ENCODE measurements at regions not wholly inside any gene's neighbourhood (a gene's known extent, or its start where the extent isn't known, plus 50 kb on each side); places are given as distances from the start of the nearest gene placed in this dataset.

DNA sequence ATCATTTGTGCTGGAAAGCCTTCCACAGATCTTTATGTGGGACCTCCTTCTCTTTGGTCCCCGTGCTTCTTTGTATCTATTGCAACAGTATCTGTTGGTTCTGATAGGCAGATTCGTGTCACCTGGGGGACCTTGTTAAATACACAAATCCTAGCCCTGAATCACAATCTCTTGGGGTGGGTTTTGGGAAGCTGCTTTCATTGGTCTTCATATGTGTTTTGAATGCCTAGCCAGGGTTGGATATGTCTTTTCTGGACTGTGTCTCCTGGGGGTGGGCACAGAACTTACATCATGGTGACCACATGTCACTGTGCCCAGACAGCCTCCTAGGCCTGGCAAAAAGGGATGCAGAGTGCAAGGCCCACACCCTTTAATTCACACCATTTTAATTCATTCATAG, 81.0 kb upstream of the HNF1B start:
- TF ChIP-seq TCF12 (IDR thresholded peaks at IDR 0.05; ENCODE audit: low read depth) (no peak), NFIC (IDR thresholded peaks at IDR 0.05) (no peak), YY1 (IDR thresholded peaks at IDR 0.05; ENCODE audit: low read depth) (no peak), RAD21 (IDR thresholded peaks at IDR 0.05; ENCODE audit: low read depth) (no peak), CEBPB (IDR thresholded peaks at IDR 0.05) (no peak), TAF1 (IDR thresholded peaks at IDR 0.05; ENCODE audit: low read depth) (no peak), FOXM1 (IDR thresholded peaks at IDR 0.05; ENCODE audit: borderline replicate concordance, low read depth) (no peak), EP300 (IDR thresholded peaks at IDR 0.05; ENCODE audit: borderline replicate concordance) (no peak), TEAD4 (IDR thresholded peaks at IDR 0.05) (no peak), EGR1 (IDR thresholded peaks at IDR 0.05) (no peak)

DNA sequence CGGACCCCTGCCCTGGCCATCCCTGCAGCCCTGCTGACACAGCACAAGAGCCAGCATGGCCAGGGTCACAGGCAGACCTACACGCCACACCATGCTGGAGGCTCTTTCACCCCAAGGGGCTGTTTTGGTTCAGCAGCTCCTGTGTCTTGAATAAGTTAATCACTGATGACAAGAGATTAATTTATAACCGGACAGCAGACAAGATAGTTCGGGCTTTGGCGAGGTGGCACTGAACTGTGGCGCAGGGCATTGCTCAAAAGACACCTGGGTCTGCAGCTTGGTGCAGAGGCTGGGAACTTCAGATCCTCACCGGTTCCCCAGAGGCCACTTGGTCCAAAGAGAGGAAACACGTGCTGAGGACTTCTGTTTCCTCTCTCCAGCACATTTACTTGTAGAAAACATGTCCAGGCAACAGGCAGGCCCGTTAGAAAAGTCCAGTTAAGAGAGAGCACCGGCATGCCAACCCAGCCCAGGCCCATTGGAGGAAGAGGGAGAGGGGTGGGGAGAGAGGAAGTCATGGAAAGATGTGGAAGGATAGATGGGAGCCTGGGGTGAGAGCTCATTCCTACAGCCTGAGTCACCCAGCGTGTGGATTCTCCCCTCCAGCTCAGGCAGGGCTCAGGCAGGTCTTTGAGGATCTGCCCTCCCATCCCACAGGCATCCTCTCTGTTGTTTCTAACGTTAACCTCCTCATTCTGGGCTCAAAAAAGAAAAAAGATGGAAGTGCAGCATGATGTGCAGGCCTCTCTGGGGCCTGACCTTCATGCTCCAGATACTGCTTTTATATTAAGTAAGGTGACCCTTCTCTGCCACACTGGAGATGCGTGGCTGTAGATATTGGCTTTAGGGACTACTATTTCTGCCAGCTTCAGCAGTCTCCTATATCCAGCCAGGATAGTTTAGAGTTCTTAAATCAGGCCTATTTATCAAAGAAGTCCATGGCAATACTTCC, 80.0 kb upstream of the HNF1B start:
- peak; percentile 17; the same call in 1 of the 2 replicates for TF ChIP-seq TCF12 (IDR thresholded peaks at IDR 0.05; ENCODE audit: low read depth)
- TF ChIP-seq TEAD4 (IDR thresholded peaks at IDR 0.05), result no peak

GRCh38 chr17:37823996-37824395, 79.1 kb upstream of the HNF1B start:
- TF ChIP-seq RAD21 (IDR thresholded peaks at IDR 0.05; ENCODE audit: low read depth) (no peak), USF1 (IDR thresholded peaks at IDR 0.05) (no peak), CEBPB (IDR thresholded peaks at IDR 0.05) (no peak), FOXM1 (IDR thresholded peaks at IDR 0.05; ENCODE audit: borderline replicate concordance, low read depth) (no peak), TEAD4 (IDR thresholded peaks at IDR 0.05) (no peak)

DNA sequence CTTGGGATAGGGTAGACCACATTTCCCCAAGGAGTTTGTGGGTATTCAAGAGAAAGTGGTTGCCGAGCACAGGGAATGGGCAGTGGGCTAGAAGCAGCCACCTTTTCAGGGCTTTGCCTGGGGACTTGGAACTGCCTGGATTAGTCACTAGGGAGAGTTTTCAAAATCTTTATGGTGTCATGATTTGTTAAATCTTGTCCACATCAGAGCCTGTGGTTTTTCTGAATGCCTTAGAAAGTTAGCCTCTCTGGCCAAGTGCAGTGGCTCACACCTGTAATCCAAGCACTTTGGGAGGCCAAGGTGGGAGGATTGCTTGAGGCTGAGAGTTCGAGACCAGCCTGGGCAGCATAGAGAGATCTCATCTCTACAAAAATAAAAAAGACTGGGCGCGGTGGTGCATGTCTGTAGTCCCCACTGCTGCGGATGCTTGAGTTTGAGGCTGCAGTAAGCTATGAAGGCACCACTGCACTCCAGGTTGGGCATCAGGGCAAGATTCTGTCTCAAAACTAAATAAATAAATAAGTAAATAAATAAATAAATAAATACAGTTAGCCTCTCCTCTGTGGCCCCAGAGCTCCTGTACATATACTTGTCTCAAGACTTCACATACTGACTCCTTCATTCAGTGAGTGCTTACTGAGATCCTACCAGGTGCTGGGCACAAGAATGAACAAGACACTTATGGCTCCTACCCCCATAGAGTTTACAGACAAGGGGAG, 76.3 kb upstream of the HNF1B start:
- TF ChIP-seq, protein P1, sequence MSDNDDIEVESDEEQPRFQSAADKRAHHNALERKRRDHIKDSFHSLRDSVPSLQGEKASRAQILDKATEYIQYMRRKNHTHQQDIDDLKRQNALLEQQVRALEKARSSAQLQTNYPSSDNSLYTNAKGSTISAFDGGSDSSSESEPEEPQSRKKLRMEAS (IDR thresholded peaks at IDR 0.05), result no peak
- TF ChIP-seq TEAD4 (IDR thresholded peaks at IDR 0.05) (no peak), EGR1 (IDR thresholded peaks at IDR 0.05) (no peak), USF1 (IDR thresholded peaks at IDR 0.05) (no peak), CEBPB (IDR thresholded peaks at IDR 0.05) (no peak), CREB1 (IDR thresholded peaks at IDR 0.05; ENCODE audit: low read depth) (no peak), TCF12 (IDR thresholded peaks at IDR 0.05; ENCODE audit: low read depth) (no peak), REST (IDR thresholded peaks at IDR 0.05; ENCODE audit: low read depth) (no peak), NFIC (IDR thresholded peaks at IDR 0.05) (no peak)

DNA sequence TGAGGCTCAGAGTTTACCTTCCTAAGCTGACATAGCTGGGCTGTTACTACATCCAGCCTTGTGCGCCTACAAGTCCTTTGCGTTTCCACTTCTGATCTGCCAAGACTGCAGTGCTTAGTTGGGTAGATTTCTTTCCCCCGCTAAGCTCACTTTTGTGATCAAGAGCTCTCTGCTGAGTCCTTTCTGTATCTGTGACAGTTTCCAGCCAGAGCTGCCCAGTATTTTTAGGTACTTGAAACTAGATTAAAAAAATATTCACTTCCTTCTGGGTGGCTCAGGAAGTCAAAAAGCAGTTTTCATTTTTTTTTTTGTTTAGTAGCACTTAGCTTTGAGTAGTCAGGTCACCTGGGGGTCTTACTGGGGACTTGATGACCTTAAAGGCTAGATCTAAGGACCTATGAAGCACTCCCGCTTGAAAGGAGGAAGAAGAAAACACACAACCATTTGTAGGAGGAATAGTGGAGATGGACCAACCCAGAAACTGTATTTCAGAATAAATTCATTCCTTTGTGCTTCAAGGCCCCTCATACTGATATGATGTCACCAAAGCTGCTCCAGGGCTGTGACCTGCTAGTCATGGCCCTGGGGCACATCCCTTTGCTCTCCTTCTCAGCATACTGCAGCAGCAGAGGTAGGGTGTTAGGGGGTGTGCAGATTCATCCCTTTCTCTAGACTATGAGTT, 75.6 kb upstream of the HNF1B start:
- TF ChIP-seq NFIC (IDR thresholded peaks at IDR 0.05), result no peak
- no peak for TF ChIP-seq EGR1 (IDR thresholded peaks at IDR 0.05)
- TF ChIP-seq FOXM1 (IDR thresholded peaks at IDR 0.05; ENCODE audit: borderline replicate concordance, low read depth), result no peak
- no peak for TF ChIP-seq USF1 (IDR thresholded peaks at IDR 0.05)
- TF ChIP-seq TEAD4 (IDR thresholded peaks at IDR 0.05), result no peak
- TF ChIP-seq TCF12 (IDR thresholded peaks at IDR 0.05; ENCODE audit: low read depth), result no peak

DNA sequence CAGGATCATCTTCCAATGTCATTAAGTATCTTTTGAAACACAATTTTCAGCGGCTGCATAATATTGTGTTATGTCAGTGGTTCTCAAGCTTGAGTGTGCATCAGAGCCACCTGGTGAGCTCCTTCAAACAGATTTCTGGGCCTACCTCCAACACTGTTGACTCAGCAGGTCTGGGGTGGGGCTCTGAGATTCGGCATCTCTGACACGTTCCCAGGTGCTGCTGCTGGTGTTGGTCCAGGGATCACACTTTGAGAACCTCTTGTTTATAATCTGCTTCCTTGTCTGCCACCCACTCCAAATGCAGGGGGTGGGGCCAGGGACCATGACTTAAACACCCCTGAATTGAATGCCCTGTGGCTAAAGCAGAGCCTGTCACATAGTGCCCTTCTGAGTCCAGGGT, 73.8 kb upstream of the HNF1B start:
- TF ChIP-seq CREB1 (IDR thresholded peaks at IDR 0.05; ENCODE audit: low read depth) (no peak), NFIC (IDR thresholded peaks at IDR 0.05) (peak; percentile 62), TAF1 (IDR thresholded peaks at IDR 0.05; ENCODE audit: low read depth) (no peak), TCF12 (IDR thresholded peaks at IDR 0.05; ENCODE audit: low read depth) (peak; percentile 49; the same call in 1 of the 2 replicates)

GRCh38 chr17:37816950-37817349, 72.1 kb upstream of the HNF1B start:
- TF ChIP-seq CREB1 (IDR thresholded peaks at IDR 0.05; ENCODE audit: low read depth) (no peak), CEBPB (IDR thresholded peaks at IDR 0.05) (no peak), TAF1 (IDR thresholded peaks at IDR 0.05; ENCODE audit: low read depth) (no peak), NFIC (IDR thresholded peaks at IDR 0.05) (no peak), FOXM1 (IDR thresholded peaks at IDR 0.05; ENCODE audit: borderline replicate concordance, low read depth) (no peak), TEAD4 (IDR thresholded peaks at IDR 0.05) (no peak), ZBTB7A (IDR thresholded peaks at IDR 0.05; ENCODE audit: low read depth) (no peak), YY1 (IDR thresholded peaks at IDR 0.05; ENCODE audit: low read depth) (no peak), TCF12 (IDR thresholded peaks at IDR 0.05; ENCODE audit: low read depth) (no peak), USF1 (IDR thresholded peaks at IDR 0.05) (no peak), EGR1 (IDR thresholded peaks at IDR 0.05) (no peak), RAD21 (IDR thresholded peaks at IDR 0.05; ENCODE audit: low read depth) (no peak), EP300 (IDR thresholded peaks at IDR 0.05; ENCODE audit: borderline replicate concordance) (no peak), REST (IDR thresholded peaks at IDR 0.05; ENCODE audit: low read depth) (no peak)
- TF ChIP-seq, protein P1 (IDR thresholded peaks at IDR 0.05), result no peak

All from Ishikawa (cell line).